GM23338 (cell line): ENCODE measurements at regions not wholly inside any gene's neighbourhood (a gene's known extent, or its start where the extent isn't known, plus 50 kb on each side); places are given as distances from the start of the nearest gene placed in this dataset.

ENCODE experiments used
- CREB1 ChIP-seq: fragments of 250-450 bp; sonication (Bioruptor Pico); IDR thresholded peaks from 2 replicates; pipeline ENCODE4 v1.5.0; 2020; ENCODE audit warnings: low read depth, mild to moderate bottlenecking, moderate library complexity
- CTCF ChIP-seq, 2 experiments: fragments of 200-600 bp in 1 of 2; sonication (generic) in 1 of 2; conservative IDR thresholded peaks; 2 replicates each; pipeline versions ENCODE4 v1.5.1 to v1.6.1; 2016 to 2017; ENCODE audit warnings: antibody characterized with exemption in 2 of 2, low read depth in 2 of 2, mild to moderate bottlenecking in 2 of 2, moderate library complexity in 1 of 2
- EZH2 ChIP-seq: fragments of 200-600 bp; sonication (generic); IDR thresholded peaks from one replicate; pipeline ENCODE4 v1.8.0; 2017; ENCODE audit warnings: antibody characterized with exemption, mild to moderate bottlenecking, low read depth; ENCODE audit not compliant: unreplicated experiment
- EZH2phosphoT487 ChIP-seq: fragments of 200-600 bp; sonication (generic); IDR thresholded peaks from one replicate; pipeline ENCODE4 v1.8.1; 2018; ENCODE audit warnings: antibody characterized with exemption; ENCODE audit not compliant: unreplicated experiment
- ZNF331 ChIP-seq: fragments of 250-450 bp; sonication (Bioruptor Pico); IDR thresholded peaks from 2 replicates; pipeline ENCODE4 v1.5.0; 2020; ENCODE audit warnings: low read depth, mild to moderate bottlenecking, moderate library complexity

GRCh38 chr5:56440871-56441740 lies 208.0 kb upstream of the ANKRD55 start:
- TF ChIP-seq CTCF (conservative IDR thresholded peaks at IDR 0.05; ENCODE audit: low read depth in 2 of 2), result no peak
- no peak for TF ChIP-seq EZH2phosphoT487
- no peak for TF ChIP-seq EZH2
- TF ChIP-seq ZNF331 (CRISPR knock-in tag), result no peak
- TF ChIP-seq CREB1, result no peak
